Trophoblast cell (in vitro differentiated cells and primary cell): ENCODE measurements at regions not wholly inside any gene's neighbourhood (a gene's known extent, or its start where the extent isn't known, plus 50 kb on each side); places are given as distances from the start of the nearest gene placed in this dataset.

Experiments used
- DNase-seq, 2 donors: peaks; one replicate each; pipeline ENCODE4 v3.0.0-alpha.2; 2016
- H2AFZ ChIP-seq: 2 replicates; pipeline ENCODE4 v1.6.1; 2013; ENCODE audit warnings: low read length, moderate library complexity, mild to moderate bottlenecking; ENCODE audit not compliant: insufficient read depth, poor library complexity
- H2AK5ac ChIP-seq: 2 replicates; pipeline ENCODE4 v1.6.1; 2013; ENCODE audit warnings: mild to moderate bottlenecking, low read length
- H2BK120ac ChIP-seq: 2 replicates; pipeline ENCODE4 v1.6.1; 2013; ENCODE audit warnings: low read length, mild to moderate bottlenecking, moderate library complexity; ENCODE audit not compliant: insufficient read depth, poor library complexity
- H2BK12ac ChIP-seq: 2 replicates; pipeline ENCODE4 v1.6.1; 2013; ENCODE audit warnings: mild to moderate bottlenecking, low read length, moderate library complexity
- H2BK5ac ChIP-seq: 2 replicates; pipeline ENCODE4 v1.6.1; 2013; ENCODE audit warnings: low read length, low read depth, moderate library complexity, mild to moderate bottlenecking; ENCODE audit not compliant: poor library complexity
- H3K14ac ChIP-seq: 2 replicates; pipeline ENCODE4 v1.6.1; 2013; ENCODE audit warnings: mild to moderate bottlenecking, low read length
- H3K18ac ChIP-seq: 2 replicates; pipeline ENCODE4 v1.6.1; 2013; ENCODE audit warnings: mild to moderate bottlenecking, low read length
- H3K23ac ChIP-seq: 2 replicates; pipeline ENCODE4 v1.6.1; 2013; ENCODE audit warnings: low read length
- H3K27ac ChIP-seq: 2 replicates; pipeline ENCODE4 v1.5.1; 2013; ENCODE audit warnings: low read depth, mild to moderate bottlenecking, inconsistent platforms, low read length, moderate library complexity
- H3K27me3 ChIP-seq: 2 replicates; pipeline ENCODE4 v1.6.1; 2013; ENCODE audit warnings: inconsistent platforms, mild to moderate bottlenecking, low read length, moderate library complexity; ENCODE audit not compliant: insufficient read depth
- H3K36me3 ChIP-seq, 2 experiments: 1 replicate in 1 of 2; 2 replicates in 1 of 2; pipeline ENCODE4 v1.6.1; 2013; ENCODE audit warnings: low read length in 2 of 2, mild to moderate bottlenecking in 2 of 2, moderate library complexity in 1 of 2; ENCODE audit not compliant: insufficient read depth in 2 of 2, control insufficient read depth in 1 of 2
- H3K4ac ChIP-seq: 2 replicates; pipeline ENCODE4 v1.6.1; 2013; ENCODE audit warnings: low read depth, mild to moderate bottlenecking, low read length, moderate library complexity
- H3K4me1 ChIP-seq, 2 experiments: 1 replicate in 1 of 2; 2 replicates in 1 of 2; pipeline ENCODE4 v1.6.1; 2013; ENCODE audit warnings: low read length in 2 of 2, mild to moderate bottlenecking in 2 of 2, moderate library complexity in 1 of 2; ENCODE audit not compliant: insufficient read depth in 2 of 2, control insufficient read depth in 1 of 2
- H3K4me2 ChIP-seq: 2 replicates; pipeline ENCODE4 v1.6.1; 2013; ENCODE audit warnings: inconsistent platforms, mild to moderate bottlenecking, low read length, moderate library complexity
- H3K4me3 ChIP-seq: 2 replicates; pipeline ENCODE4 v1.5.1; 2013; ENCODE audit warnings: mild to moderate bottlenecking, low read depth, low read length, inconsistent platforms
- H3K79me1 ChIP-seq: one replicate; pipeline ENCODE4 v1.6.1; 2013; ENCODE audit warnings: low read length
- H3K79me2 ChIP-seq: 2 replicates; pipeline ENCODE4 v1.6.1; 2013; ENCODE audit warnings: low read length, mild to moderate bottlenecking; ENCODE audit not compliant: control insufficient read depth, insufficient read depth, poor library complexity
- H3K9ac ChIP-seq: 2 replicates; pipeline ENCODE4 v1.6.1; 2013; ENCODE audit warnings: mild to moderate bottlenecking, low read length
- H3K9me3 ChIP-seq: 2 replicates; pipeline ENCODE4 v1.6.1; 2013; ENCODE audit warnings: low read depth, mild to moderate bottlenecking, control low read depth, inconsistent platforms, low read length; ENCODE audit not compliant: insufficient read depth
- H4K12ac ChIP-seq: 2 replicates; pipeline ENCODE4 v1.6.1; 2013; ENCODE audit warnings: low read depth, mild to moderate bottlenecking, low read length, moderate library complexity
- H4K8ac ChIP-seq: 2 replicates; pipeline ENCODE4 v1.6.1; 2013; ENCODE audit warnings: low read depth, mild to moderate bottlenecking, low read length, moderate library complexity
- H4K91ac ChIP-seq: one replicate; pipeline ENCODE4 v1.6.1; 2013; ENCODE audit warnings: low read depth, mild to moderate bottlenecking, low read length, moderate library complexity
- WGBS: extraction: QIAGEN DNeasy Blood & Tissue Kit; methylation state at CpG from one replicate; pipeline ENCODE4 v1.1.7; 2013; ENCODE audit warnings: missing lambda C conversion rate; ENCODE audit not compliant: insufficient read length, insufficient coverage; ENCODE audit errors: extremely low coverage; 5-methylcytosine and 5-hydroxymethylcytosine counted together

DNA sequence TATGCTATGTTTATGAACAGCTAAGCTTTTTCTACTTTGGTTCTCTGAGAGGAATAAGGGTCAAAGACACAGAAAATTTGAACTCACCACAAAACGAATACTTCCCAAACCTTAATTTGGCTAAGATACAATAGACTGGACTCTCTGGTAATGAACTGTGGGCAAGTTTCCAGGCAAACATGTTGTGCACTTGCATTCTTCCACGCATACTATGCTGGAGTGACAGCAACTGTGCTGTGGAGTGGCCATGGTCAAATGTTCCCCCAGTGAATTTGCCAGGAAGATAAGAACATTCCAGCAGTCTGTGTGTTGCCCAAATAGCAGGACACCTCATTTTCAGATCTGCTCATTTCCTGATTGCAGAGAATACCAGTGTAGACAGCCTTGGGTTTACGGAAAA, 275.3 kb upstream of the IL12B start:
- Histone ChIP-seq H2BK12ac (no peak overlapping the region), H3K9ac (no peak overlapping the region), H3K36me3 (no peaks in the 10 kb centered on the region), H3K4me1 (no peaks in the 10 kb centered on the region), H3K4me2 (no peak overlapping the region), H3K4me3 (no peak overlapping the region), H3K14ac (no peak overlapping the region), H2BK120ac (no peak overlapping the region), H2AK5ac (no peak overlapping the region), H3K27me3 (no peaks in the 10 kb centered on the region), H3K23ac (no peak overlapping the region), H2BK5ac (no peak overlapping the region), H4K12ac (no peak overlapping the region), H3K79me2 (no peaks in the 10 kb centered on the region), H3K27ac (no peak overlapping the region), H4K91ac (no peak overlapping the region), H2AFZ (no peak overlapping the region), H3K18ac (no peak overlapping the region), H3K9me3 (no peaks in the 10 kb centered on the region), H3K4ac (no peak overlapping the region), H4K8ac (no peak overlapping the region), H3K79me1 (no peaks in the 10 kb centered on the region)
- WGBS, result no CpG with 5 or more reads among the region's 3 CpGs
- DNase-seq, result no peak

- H3K4me3 ChIP-seq, result no peak overlapping the region
- H3K23ac ChIP-seq, result no peak overlapping the region
- H3K9me3 ChIP-seq, result no peaks in the 10 kb centered on the region
- no peak overlapping the region for H3K27ac ChIP-seq
- H2BK120ac ChIP-seq, result no peak overlapping the region
- H3K79me1 ChIP-seq, result no peaks in the 10 kb centered on the region
- H3K79me2 ChIP-seq, result no peaks in the 10 kb centered on the region
- H4K8ac ChIP-seq, result no peak overlapping the region
- H3K9ac ChIP-seq, result no peak overlapping the region
- H3K4me1 ChIP-seq, result no peaks in the 10 kb centered on the region
- WGBS, result no CpG with 5 or more reads among the region's 4 CpGs
- no peak for DNase-seq
- no peak overlapping the region for H2AFZ ChIP-seq
- H3K4me2 ChIP-seq, result no peak overlapping the region
- no peak overlapping the region for H2BK12ac ChIP-seq
- no peak overlapping the region for H2AK5ac ChIP-seq
- no peak overlapping the region for H4K91ac ChIP-seq
- H2BK5ac ChIP-seq, result no peak overlapping the region
- H3K27me3 ChIP-seq, result no peaks in the 10 kb centered on the region
- H3K18ac ChIP-seq, result no peak overlapping the region
- H3K36me3 ChIP-seq, result no peaks in the 10 kb centered on the region
- no peak overlapping the region for H4K12ac ChIP-seq
- no peak overlapping the region for H3K4ac ChIP-seq
- H3K14ac ChIP-seq, result no peak overlapping the region
These were observed 279.1 kb upstream of the IL12B start for GRCh38 chr5:159609359-159609758.

- no peak overlapping the region for H3K27ac ChIP-seq
- H4K8ac ChIP-seq, result no peak overlapping the region
- no peak overlapping the region for H4K91ac ChIP-seq
- DNase-seq, result no peak
- no peaks in the 10 kb centered on the region for H3K4me1 ChIP-seq
- no peak overlapping the region for H2AFZ ChIP-seq
- no peak overlapping the region for H3K23ac ChIP-seq
- no CpG with 5 or more reads among the region's 2 CpGs for WGBS
- H3K79me2 ChIP-seq, result no peaks in the 10 kb centered on the region
- H3K9me3 ChIP-seq, result no peaks in the 10 kb centered on the region
- no peak overlapping the region for H3K9ac ChIP-seq
- H3K14ac ChIP-seq, result no peak overlapping the region
- H3K4ac ChIP-seq, result no peak overlapping the region
- H3K4me2 ChIP-seq, result no peak overlapping the region
- no peak overlapping the region for H2AK5ac ChIP-seq
- H2BK5ac ChIP-seq, result no peak overlapping the region
- no peaks in the 10 kb centered on the region for H3K36me3 ChIP-seq
- H3K4me3 ChIP-seq, result no peak overlapping the region
- H2BK120ac ChIP-seq, result no peak overlapping the region
- no peak overlapping the region for H3K18ac ChIP-seq
- H4K12ac ChIP-seq, result no peak overlapping the region
- no peak overlapping the region for H2BK12ac ChIP-seq
- no peaks in the 10 kb centered on the region for H3K79me1 ChIP-seq
- no peaks in the 10 kb centered on the region for H3K27me3 ChIP-seq
These were observed 280.8 kb upstream of the IL12B start for GRCh38 chr5:159610966-159611579.

- H3K27ac ChIP-seq, result no peak overlapping the region
- no peak overlapping the region for H2BK5ac ChIP-seq
- no peaks in the 10 kb centered on the region for H3K27me3 ChIP-seq
- no peak overlapping the region for H3K9ac ChIP-seq
- H2AK5ac ChIP-seq, result no peak overlapping the region
- no peak overlapping the region for H2BK120ac ChIP-seq
- no peak overlapping the region for H2BK12ac ChIP-seq
- no peaks in the 10 kb centered on the region for H3K79me1 ChIP-seq
- WGBS, result no CpG with 5 or more reads among the region's 2 CpGs
- no peak overlapping the region for H3K23ac ChIP-seq
- peaks cover 4 to 7% of the 10 kb centered on the region in 2 experiments for H3K4me1 ChIP-seq
- no peak for DNase-seq
- H3K9me3 ChIP-seq, result no peaks in the 10 kb centered on the region
- H3K18ac ChIP-seq, result no peak overlapping the region
- no peak overlapping the region for H4K91ac ChIP-seq
- no peak overlapping the region for H4K8ac ChIP-seq
- H4K12ac ChIP-seq, result no peak overlapping the region
- H3K36me3 ChIP-seq, result no peaks in the 10 kb centered on the region
- H3K4me3 ChIP-seq, result no peak overlapping the region
- H3K4me2 ChIP-seq, result no peak overlapping the region
- H3K79me2 ChIP-seq, result no peaks in the 10 kb centered on the region
- no peak overlapping the region for H3K14ac ChIP-seq
- no peak overlapping the region for H2AFZ ChIP-seq
- no peak overlapping the region for H3K4ac ChIP-seq
These were observed 286.7 kb upstream of the IL12B start for GRCh38 chr5:159616952-159617351.
